Keratinocyte (primary cell): ENCODE measurements at regions not wholly inside any gene's neighbourhood (a gene's known extent, or its start where the extent isn't known, plus 50 kb on each side); places are given as distances from the start of the nearest gene placed in this dataset.

Experiments
- DNase-seq: peaks from one replicate; pipeline ENCODE4 v3.0.0-alpha.2; 2011; ENCODE audit warnings: low read depth, missing footprints, low spot score
- FAIRE-seq: peaks from 2 replicates; lab custom pipeline; 2011; peaks lifted over from hg19 to GRCh38; lab: Jason Lieb, UNC
- H2AFZ ChIP-seq: 2 replicates; pipeline ENCODE4 v1.6.0; 2012; ENCODE audit warnings: low read length, control low read depth, inconsistent platforms; ENCODE audit not compliant: control insufficient read depth
- H3K27ac ChIP-seq: 2 replicates; pipeline ENCODE4 v1.5.1; 2011; ENCODE audit warnings: low read length; ENCODE audit not compliant: control insufficient read depth, insufficient read depth
- H3K27me3 ChIP-seq: 3 replicates; pipeline ENCODE4 v1.6.0; 2011; ENCODE audit warnings: low read length; ENCODE audit not compliant: control insufficient read depth, insufficient read depth; ENCODE audit errors: extremely low read depth
- H3K36me3 ChIP-seq, 2 experiments: 2 replicates in 1 of 2; 3 replicates in 1 of 2; pipeline ENCODE4 v1.5.1; 2011; ENCODE audit warnings: low read length in 2 of 2, mild to moderate bottlenecking in 1 of 2; ENCODE audit not compliant: control insufficient read depth in 2 of 2, insufficient read depth in 2 of 2; ENCODE audit errors: extremely low read depth in 1 of 2
- H3K4me1 ChIP-seq: 3 replicates; pipeline ENCODE4 v1.5.1; 2011; ENCODE audit warnings: low read length; ENCODE audit not compliant: control insufficient read depth, insufficient read depth; ENCODE audit errors: extremely low read depth
- H3K4me2 ChIP-seq: 3 replicates; pipeline ENCODE4 v1.6.0; 2011; ENCODE audit warnings: low read depth, low read length; ENCODE audit not compliant: control insufficient read depth, insufficient read depth; ENCODE audit errors: extremely low read depth
- H3K4me3 ChIP-seq, 3 experiments: fragments of 200-600 bp in 1 of 3; sonication (generic) in 1 of 3; 2 replicates in 2 of 3; 3 replicates in 1 of 3; pipeline ENCODE4 v1.5.1; 2011 to 2016; ENCODE audit warnings: low read length in 3 of 3, mild to moderate bottlenecking in 3 of 3, control low read depth in 2 of 3, inconsistent platforms in 1 of 3, low read depth in 1 of 3, mixed read lengths in 1 of 3, mixed run types in 1 of 3, moderate library complexity in 1 of 3; ENCODE audit not compliant: control insufficient read depth in 2 of 3, insufficient read depth in 2 of 3; ENCODE audit errors: extremely low read depth in 1 of 3
- H3K79me2 ChIP-seq: 2 replicates; pipeline ENCODE4 v1.6.0; 2012; ENCODE audit warnings: low read length; ENCODE audit not compliant: control insufficient read depth, insufficient read depth
- H3K9ac ChIP-seq: 3 replicates; pipeline ENCODE4 v1.6.0; 2011; ENCODE audit warnings: low read length; ENCODE audit not compliant: control insufficient read depth, insufficient read depth; ENCODE audit errors: extremely low read depth
- H3K9me1 ChIP-seq: 3 replicates; pipeline ENCODE4 v1.6.0; 2011; ENCODE audit warnings: low read length; ENCODE audit not compliant: control insufficient read depth, insufficient read depth; ENCODE audit errors: extremely low read depth
- H3K9me3 ChIP-seq: 2 replicates; pipeline ENCODE4 v1.5.1; 2012; ENCODE audit warnings: low read depth, low read length; ENCODE audit not compliant: control insufficient read depth
- H4K20me1 ChIP-seq: 3 replicates; pipeline ENCODE4 v1.6.0; 2011; ENCODE audit warnings: low read length; ENCODE audit not compliant: control insufficient read depth, insufficient read depth; ENCODE audit errors: extremely low read depth
- EZH2 ChIP-seq: IDR thresholded peaks from one replicate; pipeline ENCODE4 v1.6.1; 2012; ENCODE audit warnings: inconsistent platforms, mild to moderate bottlenecking, low read length, moderate library complexity
- dilution Hi-C: fragments of 300-500 bp; cut with MboI; formaldehyde crosslinking; loops from one replicate; pipeline ENCODE4 v1.7.0; 2020; ENCODE audit warnings: low sequenced_read_pairs; ENCODE audit not compliant: extremely low pct_ligation_motif_present
- TF ChIP-seq, protein P1 (sequence below), 3 experiments: IDR thresholded peaks in 1 of 3; conservative IDR thresholded peaks in 1 of 3; optimal IDR thresholded peaks in 1 of 3; 2 replicates in 2 of 3; 3 replicates in 1 of 3; pipeline versions ENCODE3 to v1.5.1; 2011; ENCODE audit warnings: low read length in 3 of 3, mild to moderate bottlenecking in 3 of 3, moderate library complexity in 2 of 3, control low read depth in 1 of 3, inconsistent platforms in 1 of 3; ENCODE audit not compliant: insufficient read depth in 2 of 3; ENCODE audit errors: extremely low read depth in 1 of 3

DNA sequence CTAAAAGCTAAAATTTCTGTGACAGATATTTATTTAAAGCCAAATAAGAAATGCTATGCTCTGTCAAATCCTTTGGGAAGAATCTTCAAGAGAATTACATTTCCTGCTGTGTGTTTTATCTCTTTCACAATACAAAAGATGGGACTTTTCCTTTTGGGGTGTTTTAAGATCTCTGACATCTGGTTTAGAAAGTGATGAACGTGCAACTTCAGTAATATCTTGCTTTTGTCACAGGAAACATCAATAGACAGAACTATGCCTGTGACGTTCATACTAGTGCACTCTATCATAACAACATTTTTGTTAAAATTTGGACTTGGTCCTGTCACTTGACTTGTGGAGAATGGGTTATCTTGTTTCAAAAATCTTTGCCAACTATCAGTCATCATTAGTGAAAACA, 195.7 kb upstream of the KCNMB2 start:
- TF ChIP-seq, protein P1, sequence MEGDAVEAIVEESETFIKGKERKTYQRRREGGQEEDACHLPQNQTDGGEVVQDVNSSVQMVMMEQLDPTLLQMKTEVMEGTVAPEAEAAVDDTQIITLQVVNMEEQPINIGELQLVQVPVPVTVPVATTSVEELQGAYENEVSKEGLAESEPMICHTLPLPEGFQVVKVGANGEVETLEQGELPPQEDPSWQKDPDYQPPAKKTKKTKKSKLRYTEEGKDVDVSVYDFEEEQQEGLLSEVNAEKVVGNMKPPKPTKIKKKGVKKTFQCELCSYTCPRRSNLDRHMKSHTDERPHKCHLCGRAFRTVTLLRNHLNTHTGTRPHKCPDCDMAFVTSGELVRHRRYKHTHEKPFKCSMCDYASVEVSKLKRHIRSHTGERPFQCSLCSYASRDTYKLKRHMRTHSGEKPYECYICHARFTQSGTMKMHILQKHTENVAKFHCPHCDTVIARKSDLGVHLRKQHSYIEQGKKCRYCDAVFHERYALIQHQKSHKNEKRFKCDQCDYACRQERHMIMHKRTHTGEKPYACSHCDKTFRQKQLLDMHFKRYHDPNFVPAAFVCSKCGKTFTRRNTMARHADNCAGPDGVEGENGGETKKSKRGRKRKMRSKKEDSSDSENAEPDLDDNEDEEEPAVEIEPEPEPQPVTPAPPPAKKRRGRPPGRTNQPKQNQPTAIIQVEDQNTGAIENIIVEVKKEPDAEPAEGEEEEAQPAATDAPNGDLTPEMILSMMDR (optimal IDR thresholded peaks at IDR 0.05 in 1 of 3, IDR thresholded peaks at IDR 0.05 in 1 of 3, conservative IDR thresholded peaks at IDR 0.05 in 1 of 3; ENCODE audit: extremely low read depth in 1 of 3, insufficient read depth in 2 of 3, low read length in 3 of 3): no peak
- TF ChIP-seq EZH2: no peak
- Histone ChIP-seq H4K20me1 (no peaks in the 10 kb centered on the region), H3K79me2 (no peaks in the 10 kb centered on the region), H3K4me1 (no peaks in the 10 kb centered on the region), H2AFZ (no peak overlapping the region), H3K9me1 (no peaks in the 10 kb centered on the region), H3K4me3 (no peak overlapping the region), H3K4me2 (no peak overlapping the region), H3K36me3 (no peaks in the 10 kb centered on the region), H3K27ac (no peak overlapping the region), H3K9me3 (no peaks in the 10 kb centered on the region), H3K9ac (no peak overlapping the region), H3K27me3 (no peaks in the 10 kb centered on the region)
- DNase-seq (no peak), FAIRE-seq (no peak)
- dilution Hi-C loops: no loop called here

DNA sequence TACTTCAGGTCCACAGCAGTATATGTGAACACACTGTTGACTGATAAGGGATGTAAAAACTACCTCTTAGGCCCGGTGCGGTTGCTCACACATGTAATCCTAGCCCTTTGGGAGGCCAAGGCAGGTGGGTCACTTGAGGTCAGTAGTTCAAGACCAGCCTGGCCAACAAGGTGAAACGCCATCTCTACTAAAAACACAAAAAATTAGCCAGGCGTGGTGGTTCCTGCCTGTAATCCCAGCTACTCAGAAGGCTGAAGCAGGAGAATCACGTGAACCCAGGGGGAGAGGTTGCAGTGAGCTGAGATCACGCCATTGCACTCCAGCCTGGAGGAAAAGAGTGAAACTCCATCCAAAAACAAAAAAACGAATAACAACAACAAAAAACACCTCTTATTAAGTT, 194.6 kb upstream of the KCNMB2 start:
- FAIRE-seq (no peak), DNase-seq (no peak)
- no peaks in the 10 kb centered on the region for H3K27me3 ChIP-seq
- H3K9me1 ChIP-seq: no peaks in the 10 kb centered on the region
- no peak overlapping the region for H3K9ac ChIP-seq
- no peaks in the 10 kb centered on the region for H3K4me1 ChIP-seq
- H3K36me3 ChIP-seq: no peaks in the 10 kb centered on the region
- TF ChIP-seq, protein P1 (optimal IDR thresholded peaks at IDR 0.05 in 1 of 3, IDR thresholded peaks at IDR 0.05 in 1 of 3, conservative IDR thresholded peaks at IDR 0.05 in 1 of 3; ENCODE audit: extremely low read depth in 1 of 3, insufficient read depth in 2 of 3, low read length in 3 of 3): no peak
- no peak for TF ChIP-seq EZH2
- no peak overlapping the region for H2AFZ ChIP-seq
- H3K27ac ChIP-seq: no peak overlapping the region
- no peaks in the 10 kb centered on the region for H3K9me3 ChIP-seq
- dilution Hi-C loops: no loop called here
- H4K20me1 ChIP-seq: no peaks in the 10 kb centered on the region
- no peak overlapping the region for H3K4me3 ChIP-seq
- no peaks in the 10 kb centered on the region for H3K79me2 ChIP-seq
- H3K4me2 ChIP-seq: no peak overlapping the region
